Naive B cell (primary cell): ENCODE measurements at regions not wholly inside any gene's neighbourhood (a gene's known extent, or its start where the extent isn't known, plus 50 kb on each side); places are given as distances from the start of the nearest gene placed in this dataset.

Source experiments
- ATAC-seq, 2 donors: fragments of 150-1000 bp; cut with Tn5 transposase; 2 replicates each; pipeline ENCODE4 v1.10.0; 2021; ENCODE audit warnings: low read depth in 2 of 2, mild to moderate bottlenecking in 2 of 2, moderate library complexity in 2 of 2
- DNase-seq: peaks from one replicate; pipeline ENCODE4 v3.0.0; 2022
- H3K27ac Mint-ChIP-seq, 6 donors: one replicate each; pipeline ENCODE4 v1.8.0; 2020 to 2022; ENCODE audit warnings: mild to moderate bottlenecking in 6 of 6, mixed read lengths in 6 of 6, moderate library complexity in 5 of 6, inconsistent platforms in 2 of 6
- H3K27me3 Mint-ChIP-seq, 3 donors: one replicate each; pipeline ENCODE4 v1.8.0; 2021 to 2022; ENCODE audit warnings: mixed read lengths in 3 of 3, mild to moderate bottlenecking in 1 of 3
- H3K36me3 Mint-ChIP-seq, 2 donors: one replicate each; pipeline ENCODE4 v1.8.0; 2020 to 2022; ENCODE audit warnings: mixed read lengths in 2 of 2, inconsistent platforms in 1 of 2, mild to moderate bottlenecking in 1 of 2
- H3K4me1 Mint-ChIP-seq, 3 donors: one replicate each; pipeline ENCODE4 v1.8.0; 2020 to 2022; ENCODE audit warnings: mixed read lengths in 3 of 3, inconsistent platforms in 1 of 3, mild to moderate bottlenecking in 1 of 3, moderate library complexity in 1 of 3
- H3K4me3 Mint-ChIP-seq, 8 donors: one replicate each; pipeline ENCODE4 v1.8.0; 2020 to 2022; ENCODE audit warnings: mild to moderate bottlenecking in 8 of 8, mixed read lengths in 8 of 8, moderate library complexity in 8 of 8, inconsistent platforms in 2 of 8
- H3K9me3 Mint-ChIP-seq, 7 donors: one replicate each; pipeline ENCODE4 v1.8.0; 2020 to 2022; ENCODE audit warnings: mixed read lengths in 7 of 7, mild to moderate bottlenecking in 5 of 7, inconsistent platforms in 2 of 7, moderate library complexity in 1 of 7

GRCh38 chr19:29277102-29277501 is 64.2 kb upstream of the UQCRFS1 start:
- ATAC-seq (peak; percentile 71 to 78), DNase-seq (peak; percentile 41)
- Mint-ChIP-seq H3K36me3 (no peaks in the 10 kb centered on the region), H3K4me3 (peak overlapping the region in 6 of 8 donors; percentile 10 to 76 (median 34)), H3K27me3 (peaks cover 0 to 9% (median 4%) of the 10 kb centered on the region in 3 donors), H3K9me3 (peaks cover 1 to 16% (median 3%) of the 10 kb centered on the region in 7 donors), H3K4me1 (peaks cover 0 to 5% (median 3%) of the 10 kb centered on the region in 3 donors), H3K27ac (peak overlapping the region in 3 of 6 donors; percentile 6 to 74 (median 33))

DNA sequence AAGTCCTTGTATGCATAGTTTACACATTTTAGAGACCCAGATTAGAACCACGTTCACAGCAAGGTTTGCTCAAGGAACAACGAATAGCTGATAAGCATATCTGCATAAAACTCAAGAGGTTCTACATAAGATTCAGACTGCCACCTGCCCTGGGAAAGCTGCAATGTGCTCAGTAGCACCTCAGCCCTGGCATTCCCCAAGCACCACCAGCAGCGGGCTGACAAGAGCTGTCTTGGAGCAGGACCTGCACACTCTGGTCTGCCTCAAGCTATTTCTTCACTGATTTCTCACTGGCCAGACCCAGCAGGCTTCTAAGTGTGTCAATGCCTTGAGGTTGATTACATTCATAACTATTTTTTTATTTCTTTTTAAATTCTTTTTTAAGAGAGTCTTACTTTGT is 65.8 kb upstream of the UQCRFS1 start:
- Mint-ChIP-seq H3K4me1 (peaks cover 0 to 5% (median 3%) of the 10 kb centered on the region in 3 donors), H3K27me3 (peaks cover 4 to 9% (median 5%) of the 10 kb centered on the region in 3 donors), H3K9me3 (peaks cover 1 to 16% (median 5%) of the 10 kb centered on the region in 7 donors), H3K4me3 (no peak overlapping the region), H3K36me3 (no peaks in the 10 kb centered on the region), H3K27ac (no peak overlapping the region)
- ATAC-seq (no peak), DNase-seq (no peak)

DNA sequence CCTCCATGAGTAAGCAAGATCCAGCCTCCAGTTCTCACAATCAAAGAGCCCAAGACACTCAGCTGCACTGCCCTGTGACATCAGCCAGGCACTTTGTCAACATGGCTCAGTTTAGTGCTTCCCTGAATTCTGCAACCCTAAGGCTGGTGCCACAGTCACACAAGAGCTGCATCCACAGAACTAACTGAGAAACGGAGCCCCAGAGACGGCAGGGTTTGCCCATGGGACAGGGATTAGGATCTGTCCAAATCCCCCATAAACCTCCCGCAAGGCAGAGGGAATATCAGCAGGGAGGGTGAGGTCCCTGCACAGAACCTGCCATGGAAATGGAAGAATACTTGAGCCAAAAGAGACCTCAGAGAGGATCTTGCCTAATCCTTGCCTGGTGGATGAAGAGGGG is 70.4 kb upstream of the UQCRFS1 start:
- Mint-ChIP-seq H3K4me3 (no peak overlapping the region), H3K27ac (peak overlapping the region in 1 of 6 donors; percentile 34), H3K9me3 (peaks cover 0 to 21% (median 8%) of the 10 kb centered on the region in 7 donors), H3K4me1 (no peaks in the 10 kb centered on the region), H3K27me3 (peaks cover 9 to 14% (median 11%) of the 10 kb centered on the region in 3 donors), H3K36me3 (peaks cover 0 to 6% of the 10 kb centered on the region in 2 donors)
- no peak for ATAC-seq
- DNase-seq: no peak

GRCh38 chr19:29285187-29285687 is 72.3 kb upstream of the UQCRFS1 start:
- Mint-ChIP-seq H3K27ac (no peak overlapping the region), H3K4me3 (no peak overlapping the region), H3K27me3 (peaks cover 9 to 14% (median 13%) of the 10 kb centered on the region in 3 donors), H3K9me3 (peaks cover 0 to 20% (median 8%) of the 10 kb centered on the region in 7 donors), H3K36me3 (peaks cover 0 to 8% of the 10 kb centered on the region in 2 donors), H3K4me1 (no peaks in the 10 kb centered on the region)
- no peak for ATAC-seq
- DNase-seq: no peak

DNA sequence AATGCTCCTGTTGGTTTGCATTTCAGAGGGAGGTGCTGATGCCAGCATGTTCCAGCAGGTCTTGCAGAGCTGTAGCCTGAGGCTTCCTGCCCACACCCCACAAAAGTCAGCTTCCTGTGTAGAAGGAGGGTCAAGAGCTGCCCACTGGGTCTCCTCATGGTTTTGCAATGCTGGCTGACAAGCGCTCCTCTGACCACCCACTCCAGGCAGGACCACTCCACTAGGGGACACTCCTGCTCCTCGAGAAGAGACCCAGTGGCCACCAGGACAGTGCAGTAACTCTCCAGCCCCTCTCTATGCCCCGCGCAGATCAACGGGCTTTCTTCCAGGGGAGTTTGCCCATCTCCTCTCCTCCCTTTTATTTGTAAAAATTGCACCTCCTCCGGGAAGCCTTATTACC is 72.9 kb upstream of the UQCRFS1 start:
- no peak for DNase-seq

GRCh38 chr19:29287061-29287460 is 74.1 kb upstream of the UQCRFS1 start:
- no peak for ATAC-seq
- H3K27ac Mint-ChIP-seq: no peak overlapping the region

More for the DNA sequence above, 72.9 kb upstream of the UQCRFS1 start:
- H3K9me3 Mint-ChIP-seq: peaks cover 0 to 14% (median 8%) of the 10 kb centered on the region in 7 donors
- no peak overlapping the region for H3K4me3 Mint-ChIP-seq
- no peaks in the 10 kb centered on the region for H3K4me1 Mint-ChIP-seq
- H3K36me3 Mint-ChIP-seq: peaks cover 0 to 8% of the 10 kb centered on the region in 2 donors
- H3K27me3 Mint-ChIP-seq: peaks cover 9 to 14% (median 13%) of the 10 kb centered on the region in 3 donors
- no peak for ATAC-seq
- H3K27ac Mint-ChIP-seq: no peak overlapping the region

DNA sequence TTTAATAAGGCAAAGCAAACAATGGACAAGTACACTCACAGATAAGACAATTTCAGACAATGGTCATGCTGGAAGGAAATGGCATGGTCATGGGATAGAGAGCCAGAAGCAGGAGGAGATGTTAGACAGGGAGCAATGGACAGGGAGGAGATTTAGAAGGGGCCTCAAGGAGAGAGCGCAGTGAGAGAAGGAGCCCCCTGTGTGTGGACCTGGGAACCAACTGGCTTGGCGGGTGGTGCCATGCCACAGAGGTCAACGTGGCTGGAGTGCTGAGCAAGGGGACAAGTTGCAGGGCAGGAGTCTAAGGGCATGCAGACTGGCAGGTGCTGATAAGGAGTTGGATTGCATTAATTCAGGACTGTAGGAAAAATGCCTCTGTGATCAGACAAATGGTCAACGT is 75.3 kb upstream of the UQCRFS1 start:
- Mint-ChIP-seq H3K4me3 (no peak overlapping the region), H3K27ac (no peak overlapping the region), H3K36me3 (peaks cover 0 to 8% of the 10 kb centered on the region in 2 donors), H3K27me3 (peaks cover 6 to 19% (median 11%) of the 10 kb centered on the region in 3 donors), H3K9me3 (peaks cover 0 to 11% (median 3%) of the 10 kb centered on the region in 7 donors), H3K4me1 (no peaks in the 10 kb centered on the region)
- ATAC-seq (no peak), DNase-seq (no peak)

More at GRCh38 chr19:29287061-29287460, 74.1 kb upstream of the UQCRFS1 start:
- H3K27me3 Mint-ChIP-seq: peaks cover 9 to 19% (median 14%) of the 10 kb centered on the region in 3 donors
- H3K4me3 Mint-ChIP-seq: peak overlapping the region in 1 of 8 donors; percentile 64
- H3K36me3 Mint-ChIP-seq: peaks cover 0 to 8% of the 10 kb centered on the region in 2 donors
- no peaks in the 10 kb centered on the region for H3K4me1 Mint-ChIP-seq
- H3K9me3 Mint-ChIP-seq: peaks cover 0 to 14% (median 5%) of the 10 kb centered on the region in 7 donors
- DNase-seq: no peak

GRCh38 chr19:29289020-29289419 is 76.1 kb upstream of the UQCRFS1 start:
- Mint-ChIP-seq H3K36me3 (peaks cover 0 to 8% of the 10 kb centered on the region in 2 donors), H3K9me3 (peaks cover 0 to 11% (median 3%) of the 10 kb centered on the region in 7 donors), H3K4me1 (no peaks in the 10 kb centered on the region), H3K27ac (no peak overlapping the region), H3K4me3 (no peak overlapping the region), H3K27me3 (peaks cover 4 to 19% (median 10%) of the 10 kb centered on the region in 3 donors)
- ATAC-seq (no peak), DNase-seq (no peak)

- no peak overlapping the region for H3K27ac Mint-ChIP-seq
- H3K4me3 Mint-ChIP-seq: no peak overlapping the region
- no peak for ATAC-seq
- DNase-seq: no peak
- H3K9me3 Mint-ChIP-seq: peaks cover 0 to 6% (median 3%) of the 10 kb centered on the region in 7 donors
- peaks cover 0 to 8% of the 10 kb centered on the region in 2 donors for H3K36me3 Mint-ChIP-seq
- peaks cover 0 to 15% (median 4%) of the 10 kb centered on the region in 3 donors for H3K27me3 Mint-ChIP-seq
- no peaks in the 10 kb centered on the region for H3K4me1 Mint-ChIP-seq
Measured at GRCh38 chr19:29290853-29291252, 77.9 kb upstream of the UQCRFS1 start.

- Mint-ChIP-seq H3K36me3 (peaks cover 0 to 8% of the 10 kb centered on the region in 2 donors), H3K27ac (no peak overlapping the region), H3K4me3 (no peak overlapping the region), H3K27me3 (peaks cover 0 to 14% (median 0%) of the 10 kb centered on the region in 3 donors), H3K4me1 (no peaks in the 10 kb centered on the region), H3K9me3 (peaks cover 0 to 8% (median 3%) of the 10 kb centered on the region in 7 donors)
- DNase-seq (no peak), ATAC-seq (no peak)
Measured at GRCh38 chr19:29292153-29292552, 79.2 kb upstream of the UQCRFS1 start.

GRCh38 chr19:29292562-29292961 is 79.6 kb upstream of the UQCRFS1 start:
- H3K36me3 Mint-ChIP-seq: peaks cover 0 to 8% of the 10 kb centered on the region in 2 donors
- H3K9me3 Mint-ChIP-seq: peaks cover 0 to 9% (median 3%) of the 10 kb centered on the region in 7 donors
- ATAC-seq: no peak
- H3K4me1 Mint-ChIP-seq: no peaks in the 10 kb centered on the region
- no peak for DNase-seq
- peaks cover 0 to 14% (median under 1%) of the 10 kb centered on the region in 3 donors for H3K27me3 Mint-ChIP-seq
- no peak overlapping the region for H3K27ac Mint-ChIP-seq
- no peak overlapping the region for H3K4me3 Mint-ChIP-seq

DNA sequence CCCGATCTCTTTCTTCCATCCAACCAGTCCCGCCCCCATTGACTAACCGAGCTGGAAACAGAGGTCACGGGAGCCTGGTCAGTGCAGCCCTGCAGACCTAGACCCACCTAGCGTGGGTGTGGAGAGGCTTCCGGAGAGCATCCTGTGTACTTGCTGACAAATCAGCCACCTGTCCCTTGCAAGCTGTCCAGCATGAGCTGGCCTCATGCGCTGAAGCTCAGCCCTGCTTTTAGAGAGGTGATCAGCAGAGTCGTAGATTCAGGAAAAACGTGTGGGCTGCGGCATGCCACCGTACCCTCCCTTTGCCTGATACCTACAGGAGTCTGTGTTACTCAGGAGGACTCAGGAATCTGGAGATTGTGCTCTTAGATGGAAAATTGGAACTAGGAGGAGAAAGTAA is 80.3 kb upstream of the UQCRFS1 start:
- H3K27ac Mint-ChIP-seq: no peak overlapping the region
- H3K27me3 Mint-ChIP-seq: peaks cover 0 to 9% (median 4%) of the 10 kb centered on the region in 3 donors

DNA sequence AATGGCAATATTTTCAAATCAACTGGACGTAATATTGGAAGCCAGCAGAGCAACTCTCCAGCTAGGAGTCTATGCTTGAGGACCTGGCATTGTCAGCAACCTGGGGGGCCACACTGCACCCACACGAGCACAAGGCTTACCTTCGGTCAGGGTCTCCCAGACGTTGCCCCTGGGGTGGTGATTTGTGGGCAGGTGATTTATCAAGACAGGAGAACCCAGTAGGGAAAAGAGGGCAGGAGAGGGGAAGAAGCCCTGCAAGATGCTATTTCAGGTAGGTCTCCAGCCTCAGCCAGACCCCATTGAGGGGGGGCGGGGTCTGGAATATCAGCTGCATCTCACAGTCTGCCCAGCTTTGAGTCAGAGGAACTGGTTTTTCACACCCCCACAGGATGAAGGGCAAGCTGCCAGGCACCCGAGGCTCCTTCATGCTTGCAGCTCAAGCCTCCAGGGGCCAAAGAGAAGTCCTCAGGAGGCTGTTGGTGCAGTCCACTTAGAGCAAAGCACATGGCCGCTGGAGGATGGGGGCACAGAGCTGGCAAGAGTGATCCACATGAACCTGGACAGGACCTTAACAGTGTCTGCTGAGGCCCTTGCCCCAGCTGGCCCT is 80.9 kb upstream of the UQCRFS1 start:
- H3K4me3 Mint-ChIP-seq: no peak overlapping the region
- H3K27ac Mint-ChIP-seq: no peak overlapping the region
- ATAC-seq (no peak), DNase-seq (no peak)
- H3K4me1 Mint-ChIP-seq: no peaks in the 10 kb centered on the region
- no peaks in the 10 kb centered on the region for H3K36me3 Mint-ChIP-seq
- H3K9me3 Mint-ChIP-seq: peaks cover 0 to 7% (median 3%) of the 10 kb centered on the region in 7 donors
- H3K27me3 Mint-ChIP-seq: peaks cover 0 to 6% (median 4%) of the 10 kb centered on the region in 3 donors

More for the DNA sequence above, 80.3 kb upstream of the UQCRFS1 start:
- DNase-seq (no peak), ATAC-seq (no peak)
- peaks cover 0 to 2% of the 10 kb centered on the region in 2 donors for H3K36me3 Mint-ChIP-seq
- no peak overlapping the region for H3K4me3 Mint-ChIP-seq
- H3K9me3 Mint-ChIP-seq: peaks cover 0 to 7% (median 3%) of the 10 kb centered on the region in 7 donors
- no peaks in the 10 kb centered on the region for H3K4me1 Mint-ChIP-seq

- H3K4me1 Mint-ChIP-seq: no peaks in the 10 kb centered on the region
- H3K27ac Mint-ChIP-seq: no peak overlapping the region
- DNase-seq: no peak
- peaks cover 0 to 7% (median 3%) of the 10 kb centered on the region in 7 donors for H3K9me3 Mint-ChIP-seq
- ATAC-seq: no peak
- H3K4me3 Mint-ChIP-seq: no peak overlapping the region
- H3K36me3 Mint-ChIP-seq: no peaks in the 10 kb centered on the region
- H3K27me3 Mint-ChIP-seq: peaks cover 0 to 6% (median 4%) of the 10 kb centered on the region in 3 donors
Measured at GRCh38 chr19:29294343-29294811, 81.4 kb upstream of the UQCRFS1 start.
